ENCODE measurements at regions not wholly inside any gene's neighbourhood (a gene's known extent, or its start where the extent isn't known, plus 50 kb on each side); places are given as distances from the start of the nearest gene placed in this dataset.

DNA sequence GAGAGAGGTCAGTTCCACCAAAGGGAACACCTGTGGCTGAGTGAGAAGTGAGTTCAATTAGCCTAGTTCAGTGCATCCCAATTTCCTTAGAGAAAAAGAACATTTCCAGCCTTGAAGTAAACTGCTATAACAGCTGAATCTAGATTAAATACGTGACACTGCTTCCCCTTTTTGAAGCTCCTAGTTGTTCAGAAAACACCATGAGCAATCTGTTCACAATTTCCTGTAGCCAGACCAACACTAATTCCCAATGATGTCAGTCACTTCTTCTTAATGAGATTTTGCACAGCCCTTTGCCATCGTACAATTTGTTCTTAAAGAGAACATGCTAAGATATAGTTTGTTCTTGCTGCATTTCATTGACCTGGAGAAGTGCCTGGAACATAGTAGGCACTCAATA lies 144.6 kb upstream of the EDNRA start:
- TF ChIP-seq POLR2A (IDR thresholded peaks at IDR 0.05; ENCODE audit: low read length) (no peak), GATA1 (IDR thresholded peaks at IDR 0.05; ENCODE audit: low read depth, low read length) (no peak)

Data from erythroblast (primary cell).